A673 (cell line): ENCODE measurements at regions not wholly inside any gene's neighbourhood (a gene's known extent, or its start where the extent isn't known, plus 50 kb on each side); places are given as distances from the start of the nearest gene placed in this dataset.

Source experiments
- BruUV-seq: library from RNA; stranded (reverse); fragments of 400-500 nt; replicated peaks from 2 replicates; lab custom pipeline; 2021; lab: Mats Ljungman, UMichigan
- CTCF ChIA-PET: fragments of 300-600 bp; sonication (Branson Sonifier 250); formaldehyde crosslinking; loops from one replicate; lab custom pipeline; 2022; ENCODE audit warnings: antibody characterized with exemption; lab: Charles Lee
- POLR2A ChIA-PET: fragments of 300-600 bp; sonication (Branson Sonifier 250); formaldehyde crosslinking; loops from one replicate; lab custom pipeline; 2022; ENCODE audit warnings: antibody characterized with exemption; ENCODE audit not compliant: low non-redundant PET; lab: Charles Lee
- DNase-seq: peaks from one replicate; pipeline ENCODE4 v3.0.0-alpha.2; 2015; ENCODE audit warnings: low spot score
- H3K27ac ChIP-seq: fragments of 200-600 bp; sonication (generic); 2 replicates; pipeline ENCODE4 v1.5.1; 2016; ENCODE audit warnings: mixed run types, low read depth, mild to moderate bottlenecking, mixed read lengths, antibody characterized with exemption, low read length; ENCODE audit not compliant: poor library complexity, severe bottlenecking
- H3K27me3 ChIP-seq: fragments of 200-600 bp; sonication (generic); replicated peaks from 2 replicates; pipeline ENCODE4 v1.6.1; 2017; ENCODE audit warnings: mixed run types, low read depth, mild to moderate bottlenecking, mixed read lengths, antibody characterized with exemption, low read length; ENCODE audit not compliant: insufficient read depth, poor library complexity
- H3K36me3 ChIP-seq: fragments of 200-600 bp; sonication (generic); 2 replicates; pipeline ENCODE4 v1.6.1; 2016; ENCODE audit warnings: mixed run types, mild to moderate bottlenecking, mixed read lengths, antibody characterized with exemption, low read length; ENCODE audit not compliant: insufficient read depth, poor library complexity, severe bottlenecking
- H3K4me1 ChIP-seq: fragments of 200-600 bp; sonication (generic); 2 replicates; pipeline ENCODE4 v1.6.1; 2017; ENCODE audit warnings: mixed run types, mild to moderate bottlenecking, mixed read lengths, antibody characterized with exemption, low read length; ENCODE audit not compliant: insufficient read depth, poor library complexity, severe bottlenecking
- H3K4me3 ChIP-seq: fragments of 200-600 bp; sonication (generic); 2 replicates; pipeline ENCODE4 v1.5.1; 2016; ENCODE audit warnings: low read depth, mixed run types, mild to moderate bottlenecking, mixed read lengths, low read length; ENCODE audit not compliant: poor library complexity, severe bottlenecking
- H3K9me3 ChIP-seq: fragments of 200-600 bp; sonication (generic); 2 replicates; pipeline ENCODE4 v1.6.1; 2016; ENCODE audit warnings: mixed run types, low read depth, mild to moderate bottlenecking, mixed read lengths, antibody characterized with exemption, low read length; ENCODE audit not compliant: poor library complexity, severe bottlenecking
- EZH2 ChIP-seq: fragments of 200-600 bp; sonication (generic); IDR thresholded peaks from 2 replicates; pipeline ENCODE4 v1.6.1; 2017; ENCODE audit warnings: borderline replicate concordance, low read depth, mild to moderate bottlenecking, mixed read lengths, antibody characterized with exemption, low read length; ENCODE audit not compliant: poor library complexity, severe bottlenecking
- intact Hi-C: fragments of 100-400 bp; cut with micrococcal nuclease; formaldehyde crosslinking; loops from one replicate; pipeline ENCODE4 v1.10.0; 2022; ENCODE audit not compliant: unreplicated experiment
- TF ChIP-seq, protein P1 (sequence below): fragments of 300-800, 200-600 bp; sonication (generic); conservative IDR thresholded peaks from 2 replicates; pipeline ENCODE4 v1.5.1; 2017; ENCODE audit warnings: low read depth, mild to moderate bottlenecking, antibody characterized with exemption, low read length, moderate library complexity, mixed read lengths

DNA sequence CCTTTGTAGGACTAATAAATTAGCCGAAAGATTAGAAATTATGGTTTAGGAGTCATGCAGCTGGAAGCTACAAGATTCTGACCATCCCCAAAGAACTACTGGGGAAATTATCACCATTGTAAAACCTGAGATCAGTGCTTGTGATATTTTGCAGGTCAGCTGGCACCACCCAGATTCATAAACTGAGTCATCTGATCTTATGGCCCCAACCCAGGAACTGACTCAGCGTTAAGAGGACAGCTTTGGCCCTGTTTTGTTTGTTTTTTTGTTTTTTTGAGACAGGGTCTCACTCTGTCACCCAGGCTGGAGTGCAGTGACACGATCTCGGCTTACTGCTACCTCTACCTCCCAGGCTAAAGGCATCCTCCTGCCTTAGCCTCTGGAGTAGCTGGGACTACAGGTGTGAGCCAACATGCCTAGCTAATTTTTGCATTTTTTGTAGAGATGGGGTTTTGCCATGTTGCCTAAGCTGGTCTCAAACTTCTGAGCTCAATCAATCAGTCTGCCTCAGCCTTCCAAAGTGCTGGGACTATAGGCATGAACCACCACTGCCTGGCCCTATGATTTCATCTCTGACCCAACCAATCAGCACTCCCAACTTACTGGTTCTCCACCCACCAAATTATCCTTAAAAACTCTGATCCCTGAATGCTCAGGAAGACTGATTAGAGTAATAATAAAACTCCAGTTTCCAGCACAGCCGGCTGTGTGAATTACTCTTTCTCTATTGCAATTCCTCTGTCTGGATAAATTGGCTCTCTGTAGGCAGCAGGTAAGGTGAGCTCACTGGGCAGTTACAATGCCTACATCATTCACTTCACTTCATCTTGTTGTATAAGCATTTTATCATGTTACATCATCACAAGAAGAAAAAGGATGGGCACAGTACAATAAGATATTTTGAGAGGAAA, 79.4 kb upstream of the KSR1 start:
- Histone ChIP-seq H3K4me3 (no peak overlapping the region), H3K27me3 (no peaks in the 10 kb centered on the region), H3K9me3 (peaks cover 3% of the 10 kb centered on the region), H3K4me1 (peaks cover 3% of the 10 kb centered on the region), H3K36me3 (no peaks in the 10 kb centered on the region), H3K27ac (no peak overlapping the region)
- intact Hi-C loops = no loop called here
- no peak for TF ChIP-seq EZH2
- TF ChIP-seq, protein P1, sequence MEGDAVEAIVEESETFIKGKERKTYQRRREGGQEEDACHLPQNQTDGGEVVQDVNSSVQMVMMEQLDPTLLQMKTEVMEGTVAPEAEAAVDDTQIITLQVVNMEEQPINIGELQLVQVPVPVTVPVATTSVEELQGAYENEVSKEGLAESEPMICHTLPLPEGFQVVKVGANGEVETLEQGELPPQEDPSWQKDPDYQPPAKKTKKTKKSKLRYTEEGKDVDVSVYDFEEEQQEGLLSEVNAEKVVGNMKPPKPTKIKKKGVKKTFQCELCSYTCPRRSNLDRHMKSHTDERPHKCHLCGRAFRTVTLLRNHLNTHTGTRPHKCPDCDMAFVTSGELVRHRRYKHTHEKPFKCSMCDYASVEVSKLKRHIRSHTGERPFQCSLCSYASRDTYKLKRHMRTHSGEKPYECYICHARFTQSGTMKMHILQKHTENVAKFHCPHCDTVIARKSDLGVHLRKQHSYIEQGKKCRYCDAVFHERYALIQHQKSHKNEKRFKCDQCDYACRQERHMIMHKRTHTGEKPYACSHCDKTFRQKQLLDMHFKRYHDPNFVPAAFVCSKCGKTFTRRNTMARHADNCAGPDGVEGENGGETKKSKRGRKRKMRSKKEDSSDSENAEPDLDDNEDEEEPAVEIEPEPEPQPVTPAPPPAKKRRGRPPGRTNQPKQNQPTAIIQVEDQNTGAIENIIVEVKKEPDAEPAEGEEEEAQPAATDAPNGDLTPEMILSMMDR = no peak
- DNase-seq = no peak
- CTCF ChIA-PET = no interaction called here
- POLR2A ChIA-PET = no interaction called here
- no TSS peak for BruUV-seq

DNA sequence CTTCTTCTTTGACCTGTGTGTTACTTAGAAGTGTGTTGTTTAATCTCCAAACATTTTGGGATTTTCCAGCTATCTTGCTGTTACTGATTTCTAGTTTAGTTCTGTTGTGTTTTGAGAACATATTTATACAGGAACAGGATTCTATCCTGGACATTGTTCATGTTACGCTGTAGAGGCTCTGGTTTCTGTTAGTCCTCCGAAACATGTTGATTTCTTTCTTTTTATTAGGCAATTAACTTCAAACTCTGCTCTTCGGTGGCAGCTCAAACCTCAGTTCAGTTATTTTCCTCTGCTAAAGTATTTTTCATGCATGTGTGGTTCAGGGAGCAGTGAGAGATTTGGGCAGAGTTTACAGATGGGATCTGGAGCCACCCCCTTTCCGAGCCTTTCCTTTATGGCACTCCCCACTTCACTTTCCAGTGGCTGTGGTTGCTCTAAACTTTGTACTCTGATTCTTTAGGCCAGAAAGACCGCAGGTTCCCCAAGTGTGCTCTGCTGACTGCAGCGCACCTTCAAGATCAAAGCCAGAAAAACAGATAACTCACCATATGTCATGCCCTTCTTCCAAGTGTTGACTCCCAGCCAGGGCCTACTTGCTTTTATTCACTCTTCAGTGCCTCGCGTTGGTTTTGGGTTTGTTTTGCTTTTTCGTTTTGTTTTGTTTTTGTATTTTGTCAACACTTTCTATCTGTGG, 77.6 kb upstream of the KSR1 start:
- Histone ChIP-seq H3K4me3 (no peak overlapping the region), H3K4me1 (peaks cover 3% of the 10 kb centered on the region), H3K9me3 (no peaks in the 10 kb centered on the region), H3K27me3 (no peaks in the 10 kb centered on the region), H3K27ac (no peak overlapping the region), H3K36me3 (no peaks in the 10 kb centered on the region)
- no TSS peak for BruUV-seq
- CTCF ChIA-PET = interaction anchor here (0.6 kb wide), 1 partner anchor 10 kb away, joined by 5 read pairs; no protein-coding TSS in a partner anchor
- no peak for DNase-seq
- TF ChIP-seq EZH2 = no peak
- TF ChIP-seq, protein P1 = no peak
- intact Hi-C loops = no loop called here
- POLR2A ChIA-PET = no interaction called here

DNA sequence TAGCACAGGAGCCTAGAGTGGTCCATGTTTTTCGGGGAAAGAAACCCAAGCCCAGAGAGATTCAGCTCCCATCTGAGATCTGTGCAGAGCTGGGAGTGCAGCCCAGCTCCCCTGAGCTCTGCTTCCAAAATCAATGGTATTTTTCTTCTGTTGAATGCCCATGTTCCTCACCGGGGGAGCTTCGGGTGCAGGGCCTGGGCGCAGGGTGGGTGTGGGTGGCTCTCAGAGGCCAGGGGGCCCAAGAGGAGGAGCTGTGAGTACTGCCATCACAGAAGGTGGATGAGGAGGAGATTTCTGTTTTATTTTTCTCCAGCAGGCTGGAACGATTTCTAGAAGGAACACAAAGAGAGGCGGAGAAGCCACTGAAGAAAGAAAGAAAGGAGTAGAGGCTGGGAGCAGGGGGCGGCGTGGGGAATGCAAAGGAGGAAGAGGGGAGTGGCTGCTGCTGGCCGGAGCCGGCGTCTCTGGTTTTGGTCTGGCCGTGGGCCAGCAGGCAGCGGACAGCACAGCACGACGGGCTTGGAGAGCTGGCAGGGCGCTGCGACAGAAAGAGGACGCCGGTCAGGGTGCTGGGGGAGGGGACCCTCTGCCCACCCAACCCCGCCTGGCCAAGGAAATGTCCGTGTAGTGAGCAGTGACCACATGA, 76.2 kb upstream of the KSR1 start:
- CTCF ChIA-PET = no interaction called here
- POLR2A ChIA-PET = interaction anchor here (0.5 to 0.8 kb wide), 2 partner anchors 84 to 86 kb away, joined by 3 to 7 read pairs; no protein-coding TSS in a partner anchor
- no TSS peak for BruUV-seq
- intact Hi-C loops = no loop called here
- Histone ChIP-seq H3K27ac (no peak overlapping the region), H3K36me3 (no peaks in the 10 kb centered on the region), H3K9me3 (no peaks in the 10 kb centered on the region), H3K4me1 (peaks cover 14% of the 10 kb centered on the region), H3K27me3 (no peaks in the 10 kb centered on the region), H3K4me3 (no peak overlapping the region)
- TF ChIP-seq, protein P1 = no peak
- no peak for TF ChIP-seq EZH2
- DNase-seq = no peak
